ENCODE measurements at regions not wholly inside any gene's neighbourhood (a gene's known extent, or its start where the extent isn't known, plus 50 kb on each side); places are given as distances from the start of the nearest gene placed in this dataset.

DNA sequence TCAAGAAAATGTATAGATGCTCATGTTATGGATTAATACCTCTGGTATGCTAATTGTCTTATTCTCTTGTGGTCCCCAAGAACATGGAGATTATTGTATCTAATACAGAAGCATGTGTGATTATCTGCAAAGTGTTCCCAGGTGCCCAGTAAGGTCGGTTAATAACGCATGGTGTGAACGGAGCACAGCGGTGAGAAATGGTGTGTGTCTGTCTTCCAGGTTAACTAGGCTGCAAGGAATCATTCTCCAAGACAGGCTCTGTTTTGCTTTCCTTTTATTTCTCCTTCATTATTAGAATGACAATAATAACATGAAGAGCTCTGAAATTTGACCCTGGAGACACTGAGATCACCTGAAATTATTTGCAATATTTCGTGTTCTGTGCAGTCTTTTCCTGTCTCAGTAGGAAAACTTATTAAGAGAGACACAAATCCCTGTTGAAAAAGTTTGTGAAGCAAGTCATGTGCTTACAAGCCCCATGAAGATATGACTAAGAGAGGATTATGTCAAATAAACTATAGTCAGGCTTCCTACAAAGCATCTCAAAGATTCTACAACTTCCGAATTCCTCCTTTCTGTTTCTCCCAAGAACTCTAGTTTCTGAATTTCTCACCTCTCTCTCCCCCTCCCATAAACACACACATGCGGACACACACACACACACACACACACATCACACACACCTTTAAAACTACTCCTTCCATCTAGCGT lies 230.9 kb downstream of the HS3ST1 start:
- no peak overlapping the region for H3K4me3 ChIP-seq (ENCODE audit: low read depth in 1 of 2, low read length in 2 of 2)
- H3K9ac ChIP-seq (ENCODE audit: low read depth, low read length), result no peak overlapping the region
- DNase-seq (no peak), ATAC-seq (ENCODE audit: insufficient read depth, low read depth) (no peak)
- H3K36me3 ChIP-seq (ENCODE audit: insufficient read depth, low read length), result no peaks in the 10 kb centered on the region
- no peaks in the 10 kb centered on the region for H3K9me3 ChIP-seq (ENCODE audit: insufficient read depth, low read length, severe bottlenecking)
- no peaks in the 10 kb centered on the region for H3K27me3 ChIP-seq (ENCODE audit: insufficient read depth, low read length, poor library complexity)
- no peak overlapping the region for H3K4me2 ChIP-seq (ENCODE audit: insufficient read depth, low read length)
- H3K79me2 ChIP-seq (ENCODE audit: insufficient read depth, low read length), result no peaks in the 10 kb centered on the region
- H3K4me1 ChIP-seq (ENCODE audit: insufficient read depth, low read length), result no peaks in the 10 kb centered on the region
- H3K27ac ChIP-seq (ENCODE audit: low read length), result no peak overlapping the region
- H2AFZ ChIP-seq (ENCODE audit: low read depth, low read length), result no peak overlapping the region
- TF ChIP-seq EZH2 (IDR thresholded peaks at IDR 0.05; ENCODE audit: borderline replicate concordance, low read depth, low read length, severe bottlenecking), result no peak
- TF ChIP-seq, protein P1, sequence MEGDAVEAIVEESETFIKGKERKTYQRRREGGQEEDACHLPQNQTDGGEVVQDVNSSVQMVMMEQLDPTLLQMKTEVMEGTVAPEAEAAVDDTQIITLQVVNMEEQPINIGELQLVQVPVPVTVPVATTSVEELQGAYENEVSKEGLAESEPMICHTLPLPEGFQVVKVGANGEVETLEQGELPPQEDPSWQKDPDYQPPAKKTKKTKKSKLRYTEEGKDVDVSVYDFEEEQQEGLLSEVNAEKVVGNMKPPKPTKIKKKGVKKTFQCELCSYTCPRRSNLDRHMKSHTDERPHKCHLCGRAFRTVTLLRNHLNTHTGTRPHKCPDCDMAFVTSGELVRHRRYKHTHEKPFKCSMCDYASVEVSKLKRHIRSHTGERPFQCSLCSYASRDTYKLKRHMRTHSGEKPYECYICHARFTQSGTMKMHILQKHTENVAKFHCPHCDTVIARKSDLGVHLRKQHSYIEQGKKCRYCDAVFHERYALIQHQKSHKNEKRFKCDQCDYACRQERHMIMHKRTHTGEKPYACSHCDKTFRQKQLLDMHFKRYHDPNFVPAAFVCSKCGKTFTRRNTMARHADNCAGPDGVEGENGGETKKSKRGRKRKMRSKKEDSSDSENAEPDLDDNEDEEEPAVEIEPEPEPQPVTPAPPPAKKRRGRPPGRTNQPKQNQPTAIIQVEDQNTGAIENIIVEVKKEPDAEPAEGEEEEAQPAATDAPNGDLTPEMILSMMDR (IDR thresholded peaks at IDR 0.05; ENCODE audit: borderline replicate concordance, extremely low read depth, low read length, poor library complexity, severe bottlenecking), result no peak
- H4K20me1 ChIP-seq (ENCODE audit: insufficient read depth, low read length), result no peaks in the 10 kb centered on the region

GRCh38 chr4:11196927-11197522 lies 231.7 kb downstream of the HS3ST1 start:
- H3K4me1 ChIP-seq (ENCODE audit: insufficient read depth, low read length), result no peaks in the 10 kb centered on the region
- no peaks in the 10 kb centered on the region for H3K79me2 ChIP-seq (ENCODE audit: insufficient read depth, low read length)
- no peak overlapping the region for H3K27ac ChIP-seq (ENCODE audit: low read length)
- TF ChIP-seq, protein P1 (IDR thresholded peaks at IDR 0.05; ENCODE audit: borderline replicate concordance, extremely low read depth, low read length, poor library complexity, severe bottlenecking), result no peak
- no peak for TF ChIP-seq EZH2 (IDR thresholded peaks at IDR 0.05; ENCODE audit: borderline replicate concordance, low read depth, low read length, severe bottlenecking)
- no peak for ATAC-seq (ENCODE audit: insufficient read depth, low read depth)
- H3K36me3 ChIP-seq (ENCODE audit: insufficient read depth, low read length), result no peaks in the 10 kb centered on the region
- no peak overlapping the region for H3K9ac ChIP-seq (ENCODE audit: low read depth, low read length)
- H3K9me3 ChIP-seq (ENCODE audit: insufficient read depth, low read length, severe bottlenecking), result no peaks in the 10 kb centered on the region
- H2AFZ ChIP-seq (ENCODE audit: low read depth, low read length), result no peak overlapping the region
- no peaks in the 10 kb centered on the region for H4K20me1 ChIP-seq (ENCODE audit: insufficient read depth, low read length)
- H3K4me3 ChIP-seq (ENCODE audit: low read depth in 1 of 2, low read length in 2 of 2), result no peak overlapping the region
- DNase-seq, result no peak
- no peaks in the 10 kb centered on the region for H3K27me3 ChIP-seq (ENCODE audit: insufficient read depth, low read length, poor library complexity)
- no peak overlapping the region for H3K4me2 ChIP-seq (ENCODE audit: insufficient read depth, low read length)

DNA sequence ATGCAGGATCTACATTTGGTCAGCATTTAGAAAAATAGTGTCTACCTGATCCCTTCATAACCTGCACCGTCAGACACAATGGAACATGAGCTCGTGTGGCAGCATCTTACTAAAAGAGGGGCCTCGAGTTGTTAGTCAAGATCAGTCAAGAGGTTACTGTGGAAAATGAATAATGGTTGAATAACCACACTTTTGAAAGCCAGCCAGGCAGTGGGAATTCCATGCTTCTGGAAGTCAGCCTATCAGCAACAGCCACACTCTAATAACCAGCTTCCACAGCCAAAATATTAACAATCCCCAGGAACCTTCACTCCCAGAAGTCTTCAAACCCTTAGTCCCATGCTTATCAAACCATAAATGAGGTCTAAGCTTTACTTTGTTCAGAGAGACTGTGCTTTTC lies 234.3 kb downstream of the HS3ST1 start:
- no peak overlapping the region for H3K4me3 ChIP-seq (ENCODE audit: low read depth in 1 of 2, low read length in 2 of 2)
- no peaks in the 10 kb centered on the region for H3K4me1 ChIP-seq (ENCODE audit: insufficient read depth, low read length)
- no peak overlapping the region for H3K27ac ChIP-seq (ENCODE audit: low read length)
- ATAC-seq (ENCODE audit: insufficient read depth, low read depth) (no peak), DNase-seq (no peak)
- H3K36me3 ChIP-seq (ENCODE audit: insufficient read depth, low read length), result no peaks in the 10 kb centered on the region
- H4K20me1 ChIP-seq (ENCODE audit: insufficient read depth, low read length), result no peaks in the 10 kb centered on the region
- TF ChIP-seq, protein P1 (IDR thresholded peaks at IDR 0.05; ENCODE audit: borderline replicate concordance, extremely low read depth, low read length, poor library complexity, severe bottlenecking), result no peak
- no peak for TF ChIP-seq EZH2 (IDR thresholded peaks at IDR 0.05; ENCODE audit: borderline replicate concordance, low read depth, low read length, severe bottlenecking)
- no peaks in the 10 kb centered on the region for H3K27me3 ChIP-seq (ENCODE audit: insufficient read depth, low read length, poor library complexity)
- H3K9ac ChIP-seq (ENCODE audit: low read depth, low read length), result no peak overlapping the region
- H3K4me2 ChIP-seq (ENCODE audit: insufficient read depth, low read length), result no peak overlapping the region
- no peaks in the 10 kb centered on the region for H3K9me3 ChIP-seq (ENCODE audit: insufficient read depth, low read length, severe bottlenecking)
- no peaks in the 10 kb centered on the region for H3K79me2 ChIP-seq (ENCODE audit: insufficient read depth, low read length)
- no peak overlapping the region for H2AFZ ChIP-seq (ENCODE audit: low read depth, low read length)

All from DND-41 (cell line).